Kidney (tissue), 13 donors: ENCODE measurements at regions not wholly inside any gene's neighbourhood (a gene's known extent, or its start where the extent isn't known, plus 50 kb on each side); places are given as distances from the start of the nearest gene placed in this dataset.

ENCODE experiments used
- DNase-seq, 5 donors: peaks; one replicate each; pipeline ENCODE4 v3.0.0-alpha.2; 2013 to 2020
- FAIRE-seq: peaks from 2 replicates; lab custom pipeline; 2012; peaks lifted over from hg19 to GRCh38; lab: Jason Lieb, UNC
- H3K27ac ChIP-seq, 2 donors: one replicate each; pipeline ENCODE4 v1.7.0; 2013; ENCODE audit warnings: low read depth in 2 of 2, low read length in 2 of 2, inconsistent platforms in 1 of 2
- H3K27me3 ChIP-seq: one replicate; pipeline ENCODE4 v1.7.1; 2013; ENCODE audit warnings: low read length, inconsistent platforms; ENCODE audit not compliant: control insufficient read depth, insufficient read depth
- H3K36me3 ChIP-seq, 3 donors: one replicate each; pipeline versions ENCODE4 v1.7.0 to v1.7.1; 2013; ENCODE audit warnings: low read length in 3 of 3, control low read depth in 1 of 3, inconsistent platforms in 1 of 3; ENCODE audit not compliant: insufficient read depth in 3 of 3, control insufficient read depth in 2 of 3
- H3K4me1 ChIP-seq, 3 donors: one replicate each; pipeline versions ENCODE4 v1.7.0 to v1.7.1; 2013; ENCODE audit warnings: low read length in 3 of 3, inconsistent platforms in 1 of 3, low read depth in 1 of 3; ENCODE audit not compliant: control insufficient read depth in 2 of 3, insufficient read depth in 2 of 3
- H3K4me3 ChIP-seq, 3 donors: one replicate each; pipeline versions ENCODE4 v1.7.0 to v1.8.1; 2013; ENCODE audit warnings: low read length in 3 of 3, control low read depth in 1 of 3, inconsistent platforms in 1 of 3
- H3K9ac ChIP-seq, 3 donors: one replicate each; pipeline versions ENCODE4 v1.7.0 to v1.7.1; 2013; ENCODE audit warnings: low read length in 3 of 3, control low read depth in 1 of 3, inconsistent platforms in 1 of 3
- H3K9me3 ChIP-seq, 3 donors: one replicate each; pipeline versions ENCODE4 v1.7.0 to v1.7.1; 2013; ENCODE audit warnings: low read length in 3 of 3, control low read depth in 1 of 3, inconsistent platforms in 1 of 3; ENCODE audit not compliant: control insufficient read depth in 2 of 3, insufficient read depth in 1 of 3
- CTCF ChIP-seq: IDR thresholded peaks from 3 replicates; pipeline ENCODE4 v1.5.1; 2012; ENCODE audit warnings: mild to moderate bottlenecking, moderate library complexity, borderline replicate concordance; ENCODE audit not compliant: insufficient read depth; ENCODE audit errors: extremely low read depth
- intact Hi-C: fragments of 100-400 bp; cut with DNase I; formaldehyde crosslinking; loops from one replicate; pipeline ENCODE4 v1.11.1; 2022
- donor health status: control.
- donor health status: control.
- donor health status: control.
- donor health status: control.
- donor health status: control.
- donor health status: DM: yes; HTN: yes; CAD: no.
- donor health status: Normal renal cell carcinoma (clear cell type).

DNA sequence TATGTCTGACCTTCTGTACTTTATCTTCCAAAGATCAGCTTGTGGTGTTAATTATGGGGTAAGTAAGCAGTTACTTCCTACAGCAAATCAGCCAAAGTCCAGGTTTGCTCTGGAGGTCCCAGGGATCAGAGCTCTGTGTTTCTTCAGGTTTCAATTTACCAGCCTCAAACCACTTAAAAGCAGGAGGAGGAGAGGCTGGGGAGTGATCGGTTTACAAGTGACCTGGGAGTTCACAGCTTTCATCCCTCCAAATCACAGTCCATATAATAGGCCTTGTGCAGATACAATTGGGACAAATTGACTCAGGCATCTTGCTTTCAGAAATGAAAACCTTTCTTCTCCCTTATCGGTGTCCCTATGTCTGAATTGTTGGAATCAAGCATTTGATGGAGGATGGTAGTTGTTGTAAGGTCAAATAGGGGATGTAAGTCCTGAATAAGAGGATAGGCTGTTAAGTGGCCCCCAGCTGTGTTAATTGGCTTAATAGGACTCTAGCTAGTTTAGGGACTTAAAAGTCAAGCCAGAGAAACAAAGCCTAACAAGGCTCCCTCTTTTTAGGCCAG, 188.0 kb upstream of the NT5C1B start:
- DNase-seq (peak in 4 of 5 donors; percentile 60 to 86 (median 73)), FAIRE-seq (no peak)
- Histone ChIP-seq H3K9ac (no peak overlapping the region), H3K4me3 (no peak overlapping the region), H3K27ac (no peak overlapping the region), H3K36me3 (no peaks in the 10 kb centered on the region), H3K4me1 (peaks cover 0 to 3% (median 0%) of the 10 kb centered on the region in 3 donors), H3K27me3 (no peaks in the 10 kb centered on the region), H3K9me3 (no peaks in the 10 kb centered on the region)
- intact Hi-C loops, result no loop called here
- no peak for TF ChIP-seq CTCF

- Histone ChIP-seq H3K27me3 (no peaks in the 10 kb centered on the region), H3K4me1 (no peaks in the 10 kb centered on the region), H3K4me3 (no peak overlapping the region), H3K36me3 (no peaks in the 10 kb centered on the region), H3K27ac (no peak overlapping the region), H3K9me3 (no peaks in the 10 kb centered on the region), H3K9ac (no peak overlapping the region)
- DNase-seq (no peak), FAIRE-seq (no peak)
- no peak for TF ChIP-seq CTCF
- intact Hi-C loops, result no loop called here
Observed at GRCh38 chr2:18771212-18771611, 181.8 kb upstream of the NT5C1B start.

DNA sequence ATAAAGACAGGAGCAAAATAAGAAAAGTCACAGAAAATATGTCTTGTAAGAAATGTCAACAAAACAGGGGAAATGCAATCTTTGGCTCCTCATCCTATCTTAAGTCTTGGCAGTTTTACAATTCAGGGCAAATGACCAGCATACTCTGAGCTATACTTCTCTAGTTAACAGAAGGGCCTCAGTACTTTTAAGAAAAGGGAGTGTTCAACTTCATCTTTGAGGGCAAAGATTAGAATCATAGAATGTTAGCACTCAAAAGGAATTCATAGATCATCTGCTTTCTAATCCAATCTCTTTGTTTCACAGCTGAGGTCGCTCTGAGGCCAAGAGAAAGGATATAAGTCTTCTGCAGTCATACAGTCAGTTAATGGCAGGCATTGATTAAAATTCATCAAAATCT, 174.0 kb upstream of the NT5C1B start:
- DNase-seq (peak in 1 of 5 donors; percentile 27), FAIRE-seq (no peak)
- no peak overlapping the region for H3K9ac ChIP-seq
- no peak overlapping the region for H3K27ac ChIP-seq
- no peaks in the 10 kb centered on the region for H3K4me1 ChIP-seq
- no peaks in the 10 kb centered on the region for H3K27me3 ChIP-seq
- no peaks in the 10 kb centered on the region for H3K36me3 ChIP-seq
- no peaks in the 10 kb centered on the region for H3K9me3 ChIP-seq
- intact Hi-C loops, result no loop called here
- no peak for TF ChIP-seq CTCF
- no peak overlapping the region for H3K4me3 ChIP-seq

DNA sequence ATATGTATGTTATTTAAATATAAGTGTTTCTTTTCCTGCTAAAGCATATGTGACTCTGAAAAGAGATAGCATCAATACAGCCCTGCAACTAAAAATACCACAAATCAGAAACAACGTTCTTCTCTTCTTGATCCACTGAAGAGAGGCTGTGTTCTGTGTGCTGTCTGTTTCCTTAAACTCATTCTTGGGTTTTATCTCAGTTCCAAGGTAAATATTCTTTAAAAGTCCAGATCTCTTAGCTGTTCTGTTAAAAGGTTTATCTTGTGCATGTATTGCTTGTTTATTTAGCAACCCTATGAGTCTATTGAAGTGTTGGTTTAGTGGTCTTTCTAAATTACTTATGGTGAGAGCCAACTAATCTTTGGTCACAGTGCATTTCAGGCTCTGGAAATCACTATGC, 173.3 kb upstream of the NT5C1B start:
- Histone ChIP-seq H3K4me1 (no peaks in the 10 kb centered on the region), H3K9ac (no peak overlapping the region), H3K9me3 (no peaks in the 10 kb centered on the region), H3K27ac (no peak overlapping the region), H3K4me3 (no peak overlapping the region), H3K27me3 (no peaks in the 10 kb centered on the region), H3K36me3 (no peaks in the 10 kb centered on the region)
- DNase-seq, result no peak
- TF ChIP-seq CTCF, result no peak
- intact Hi-C loops, result no loop called here
- FAIRE-seq, result no peak
